ENCODE measurements at regions not wholly inside any gene's neighbourhood (a gene's known extent, or its start where the extent isn't known, plus 50 kb on each side); places are given as distances from the start of the nearest gene placed in this dataset.

DNA sequence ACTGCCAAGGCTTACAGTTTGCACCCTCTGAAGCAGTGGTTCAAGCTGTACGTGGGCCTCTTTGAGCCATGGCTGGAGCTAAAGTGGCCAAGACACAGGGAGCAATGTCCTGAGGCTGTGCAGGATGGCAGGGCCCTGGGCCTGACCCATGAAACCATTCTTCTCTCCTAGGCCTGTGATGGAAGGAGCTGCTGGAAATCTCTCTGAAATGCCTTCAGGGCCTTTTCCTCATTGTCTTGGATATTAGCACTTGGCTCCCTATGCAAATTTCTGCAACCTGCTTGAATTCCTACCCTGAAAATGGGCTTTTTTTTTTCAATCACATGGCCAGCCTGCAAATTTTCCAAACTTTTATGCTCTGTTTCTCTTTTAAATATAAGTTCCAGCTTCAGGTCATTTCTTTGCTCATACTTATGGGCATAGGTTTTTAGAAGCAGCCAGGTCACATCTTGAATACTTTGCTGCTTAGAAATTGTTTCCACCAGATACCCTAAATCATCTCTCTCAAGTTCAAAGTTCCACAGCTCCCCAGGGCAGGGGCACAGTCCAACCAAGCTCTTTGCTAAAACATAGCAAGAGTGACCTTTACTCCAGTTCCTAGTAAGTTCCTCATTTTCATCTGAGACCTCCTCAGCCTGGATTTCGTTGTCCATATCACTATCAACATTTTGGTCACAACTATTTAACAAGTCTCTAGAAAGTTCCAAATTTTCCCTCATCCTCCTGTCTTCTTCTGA is 138.3 kb downstream of the OSTF1 start:
- no peak for ATAC-seq
- no peak overlapping the region for H3K27ac ChIP-seq (ENCODE audit: low read length)

DNA sequence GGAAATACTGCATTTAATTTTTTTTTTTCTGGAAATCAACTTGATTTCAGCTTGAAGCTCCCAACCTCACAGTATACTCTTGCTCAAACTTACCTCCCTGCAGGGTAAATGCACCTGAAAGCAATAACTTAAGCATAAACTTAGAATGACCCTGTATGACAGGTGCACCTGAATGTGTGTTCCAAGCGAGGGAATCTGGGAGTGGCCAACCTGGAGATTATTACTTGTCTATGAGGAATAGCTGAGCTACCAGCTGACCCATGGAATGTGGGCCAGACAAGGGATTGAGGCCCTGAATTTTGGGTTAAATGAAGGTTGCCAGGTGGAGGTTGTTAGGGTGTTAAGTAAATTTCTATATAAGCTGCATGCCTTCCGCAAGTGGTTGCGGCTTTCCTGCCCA is 140.6 kb downstream of the OSTF1 start:
- in situ Hi-C loops (cut with HindIII; ENCODE audit: low pct_unique_long_range_greater_than_20kb, low sequenced_read_pairs): no loop called here
- CTCF ChIA-PET: no interaction called here
- H3K36me3 ChIP-seq (ENCODE audit: control insufficient read depth, insufficient read depth, low read length): no peaks in the 10 kb centered on the region

More for the DNA sequence above, 138.3 kb downstream of the OSTF1 start:
- POLR2A ChIA-PET: no interaction called here
- no peaks in the 10 kb centered on the region for H3K36me3 ChIP-seq (ENCODE audit: control insufficient read depth, insufficient read depth, low read length)
- CTCF ChIA-PET: no interaction called here
- H3K27me3 ChIP-seq (ENCODE audit: control insufficient read depth, insufficient read depth, low read length): no peaks in the 10 kb centered on the region
- H3K4me1 ChIP-seq (ENCODE audit: control insufficient read depth, insufficient read depth, low read length): no peaks in the 10 kb centered on the region; the same call in 1 of the 2 replicates
- TF ChIP-seq CTCF (IDR thresholded peaks at IDR 0.05): no peak
- no peak for TF ChIP-seq SIN3A (IDR thresholded peaks at IDR 0.05; ENCODE audit: borderline replicate concordance, insufficient read depth, low read depth, low read length)
- TF ChIP-seq REST (IDR thresholded peaks at IDR 0.05; ENCODE audit: insufficient read depth in 1 of 2, low read depth in 2 of 2, low read length in 1 of 2): no peak
- no peak for TF ChIP-seq POLR2AphosphoS5 (IDR thresholded peaks at IDR 0.05; ENCODE audit: low read depth, low read length)
- TF ChIP-seq TCF7L2 (IDR thresholded peaks at IDR 0.05; ENCODE audit: low read depth, low read length): no peak
- no TSS peak for BruUV-seq (replicated peaks)
- in situ Hi-C loops (cut with HindIII; ENCODE audit: low pct_unique_long_range_greater_than_20kb, low sequenced_read_pairs) (no loop called here), intact Hi-C loops (cut with micrococcal nuclease; ENCODE audit: unreplicated experiment) (no loop called here)
- H3K9me3 ChIP-seq (ENCODE audit: control insufficient read depth, insufficient read depth, low read depth, low read length): no peaks in the 10 kb centered on the region
- no peak overlapping the region for H3K4me3 ChIP-seq (ENCODE audit: low read depth in 2 of 2, low read length in 2 of 2)
- DNase-seq (ENCODE audit: low read depth, low spot score): no peak

More for the DNA sequence above, 140.6 kb downstream of the OSTF1 start:
- DNase-seq (ENCODE audit: low read depth, low spot score) (no peak), ATAC-seq (no peak)
- POLR2A ChIA-PET: no interaction called here
- TF ChIP-seq CTCF (IDR thresholded peaks at IDR 0.05) (no peak), POLR2AphosphoS5 (IDR thresholded peaks at IDR 0.05; ENCODE audit: low read depth, low read length) (no peak), SIN3A (IDR thresholded peaks at IDR 0.05; ENCODE audit: borderline replicate concordance, insufficient read depth, low read depth, low read length) (no peak), TCF7L2 (IDR thresholded peaks at IDR 0.05; ENCODE audit: low read depth, low read length) (no peak), REST (IDR thresholded peaks at IDR 0.05; ENCODE audit: insufficient read depth in 1 of 2, low read depth in 2 of 2, low read length in 1 of 2) (no peak)
- intact Hi-C loops (cut with micrococcal nuclease; ENCODE audit: unreplicated experiment): no loop called here
- no peak overlapping the region for H3K27ac ChIP-seq (ENCODE audit: low read length)
- no peaks in the 10 kb centered on the region for H3K27me3 ChIP-seq (ENCODE audit: control insufficient read depth, insufficient read depth, low read length)
- no peak overlapping the region for H3K4me3 ChIP-seq (ENCODE audit: low read depth in 2 of 2, low read length in 2 of 2)
- no peaks in the 10 kb centered on the region for H3K9me3 ChIP-seq (ENCODE audit: control insufficient read depth, insufficient read depth, low read depth, low read length)
- no TSS peak for BruUV-seq (replicated peaks)
- H3K4me1 ChIP-seq (ENCODE audit: control insufficient read depth, insufficient read depth, low read length): no peaks in the 10 kb centered on the region; the same call in 1 of the 2 replicates
